HG03520 (cell line): ENCODE measurements at regions not wholly inside any gene's neighbourhood (a gene's known extent, or its start where the extent isn't known, plus 50 kb on each side); places are given as distances from the start of the nearest gene placed in this dataset.

ENCODE experiments used
- ATAC-seq: cut with Tn5 transposase; IDR thresholded peaks from one replicate; pipeline ENCODE4 v1.9.1; 2021; ENCODE audit warnings: mild to moderate bottlenecking, moderate library complexity; ENCODE audit not compliant: unreplicated experiment

DNA sequence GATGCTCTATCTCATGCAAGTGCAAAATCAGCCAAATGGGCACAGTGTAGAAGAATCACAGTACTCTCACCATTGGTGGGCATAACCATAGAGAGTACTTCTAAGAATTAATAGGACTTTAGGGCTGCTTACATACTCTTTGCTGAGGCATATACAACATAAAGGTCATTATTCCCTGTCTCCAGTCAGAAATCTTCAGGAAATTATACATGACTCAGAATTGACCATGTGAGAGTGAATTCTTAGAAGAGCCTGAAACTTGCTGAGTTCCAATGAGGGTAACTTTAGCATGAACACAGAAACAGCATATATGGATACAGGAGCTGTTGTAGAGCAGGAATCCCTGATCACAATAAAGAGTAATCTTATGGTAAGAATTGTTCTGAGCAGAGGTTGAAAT, 498.7 kb downstream of the TENT5A start:
- ATAC-seq, result no peak

GRCh38 chr6:81252231-81252630, 500.2 kb downstream of the TENT5A start:
- ATAC-seq, result no peak

GRCh38 chr6:81246200-81246599, 506.3 kb downstream of the TENT5A start:
- no peak for ATAC-seq

DNA sequence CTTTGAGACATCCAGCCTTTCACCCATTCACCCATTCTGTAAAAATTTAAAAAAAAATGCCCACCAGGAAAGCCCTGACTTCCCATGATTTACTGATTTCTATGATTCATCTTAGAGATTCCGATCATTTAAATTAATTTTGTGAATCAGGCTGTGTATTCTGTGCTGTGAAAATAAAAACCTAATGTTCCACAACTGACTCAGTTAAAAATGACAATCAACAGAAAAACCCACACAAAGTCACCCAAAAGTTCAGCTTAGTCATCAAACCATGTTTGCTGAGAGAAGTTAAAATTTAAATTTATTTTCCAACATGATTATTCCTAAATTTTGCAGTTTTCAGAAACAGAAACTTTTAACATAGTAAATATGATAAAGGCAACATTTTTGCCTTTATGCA, 509.9 kb downstream of the TENT5A start:
- no peak for ATAC-seq

GRCh38 chr6:81241126-81242041, 511.1 kb downstream of the TENT5A start:
- ATAC-seq, result no peak

DNA sequence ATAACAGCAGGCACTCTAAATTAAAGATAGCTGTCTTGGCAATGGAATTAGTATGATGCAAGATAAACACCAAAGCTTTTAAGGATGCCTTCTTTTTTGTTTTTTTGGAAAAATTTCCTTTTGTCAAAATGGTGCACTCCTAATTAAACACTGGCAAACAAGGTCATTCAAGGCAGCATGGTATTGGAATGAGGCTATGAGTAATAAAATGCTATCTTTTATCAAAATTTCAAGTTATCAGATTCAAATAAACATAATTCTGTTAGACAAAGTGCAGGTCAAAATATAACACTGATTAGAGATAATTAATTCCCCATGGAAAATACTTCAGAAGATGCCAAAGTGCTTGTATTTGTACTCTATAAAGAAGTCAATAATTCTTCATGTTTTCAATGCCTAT, 514.1 kb downstream of the TENT5A start:
- ATAC-seq, result no peak

DNA sequence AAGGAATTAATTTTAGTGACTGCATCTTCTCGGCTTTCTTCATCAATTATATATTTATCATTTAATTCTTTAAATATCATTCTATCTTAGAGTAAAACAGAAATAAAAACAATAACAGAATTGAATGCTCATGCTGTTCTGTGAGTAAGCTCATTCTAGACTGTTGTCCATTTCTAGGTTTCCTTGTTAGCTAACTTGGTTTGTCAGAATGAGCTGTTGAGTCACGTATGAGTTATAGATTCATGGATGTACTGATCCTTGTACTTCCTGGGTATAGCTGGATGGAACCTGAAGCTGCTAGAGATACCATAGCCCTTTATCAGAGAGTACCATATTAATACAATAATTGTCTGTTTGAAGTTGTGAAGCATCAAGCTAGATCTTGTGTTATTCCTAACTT, 515.3 kb downstream of the TENT5A start:
- ATAC-seq, result no peak

DNA sequence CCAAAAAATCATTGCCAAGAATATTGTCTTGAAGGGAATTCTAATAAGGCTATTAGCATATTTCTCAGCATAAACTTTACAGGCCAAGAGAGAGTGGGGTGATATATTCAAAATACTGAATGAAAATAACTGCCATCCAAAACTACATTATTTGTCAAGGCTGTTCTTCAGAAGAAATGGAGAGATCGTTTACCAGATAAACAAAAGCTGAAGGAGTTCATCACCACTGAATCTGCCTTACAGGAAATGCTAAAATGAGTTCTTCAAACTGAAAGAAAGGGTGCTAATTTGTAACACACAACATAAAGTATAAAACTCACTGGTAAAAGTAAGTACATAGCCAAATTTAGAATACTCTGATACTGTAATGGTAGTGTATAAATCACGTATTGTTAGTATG, 517.0 kb downstream of the TENT5A start:
- ATAC-seq, result no peak

- no peak for ATAC-seq
Observed at GRCh38 chr6:81233990-81234389, 518.5 kb downstream of the TENT5A start.

- no peak for ATAC-seq
Observed at GRCh38 chr6:81228912-81229555, 523.4 kb downstream of the TENT5A start.

DNA sequence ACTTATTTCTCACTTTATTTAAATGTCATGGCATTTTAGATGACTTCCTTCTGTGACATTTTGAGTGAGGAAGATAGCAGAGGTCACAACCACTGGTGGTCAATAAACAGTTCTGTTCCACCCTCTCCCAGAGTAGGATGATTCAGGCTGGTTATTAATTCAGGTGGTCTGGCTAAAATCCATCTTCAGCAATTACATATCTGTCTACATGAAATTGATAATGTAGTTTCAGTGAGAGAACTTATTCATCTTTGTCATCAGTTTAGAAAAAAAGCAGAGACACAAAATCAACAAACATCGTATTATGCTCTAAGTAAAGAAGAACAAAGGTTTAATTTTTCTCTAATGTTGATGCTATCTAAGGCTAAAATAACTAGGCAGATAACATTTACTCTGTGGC, 525.5 kb downstream of the TENT5A start:
- ATAC-seq, result no peak

DNA sequence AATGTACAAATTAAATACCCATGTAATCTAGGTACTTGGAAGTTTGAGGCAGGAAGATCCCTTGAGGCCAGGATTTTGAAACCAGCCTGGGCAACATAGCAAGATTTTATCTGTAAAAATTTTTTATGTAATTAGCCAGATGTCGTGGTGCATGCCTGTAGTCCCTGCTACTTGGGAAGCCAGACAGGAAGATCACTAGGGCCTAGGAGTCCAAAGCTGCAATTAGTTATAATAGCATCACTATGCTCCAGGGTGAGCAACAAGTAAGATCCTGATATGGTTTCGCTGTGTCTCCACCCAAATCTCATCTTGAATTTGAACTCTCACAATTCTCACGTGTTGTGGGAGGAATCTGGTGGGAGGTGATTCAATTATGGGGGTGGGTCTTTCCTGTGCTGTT, 535.8 kb downstream of the TENT5A start:
- ATAC-seq, result no peak

DNA sequence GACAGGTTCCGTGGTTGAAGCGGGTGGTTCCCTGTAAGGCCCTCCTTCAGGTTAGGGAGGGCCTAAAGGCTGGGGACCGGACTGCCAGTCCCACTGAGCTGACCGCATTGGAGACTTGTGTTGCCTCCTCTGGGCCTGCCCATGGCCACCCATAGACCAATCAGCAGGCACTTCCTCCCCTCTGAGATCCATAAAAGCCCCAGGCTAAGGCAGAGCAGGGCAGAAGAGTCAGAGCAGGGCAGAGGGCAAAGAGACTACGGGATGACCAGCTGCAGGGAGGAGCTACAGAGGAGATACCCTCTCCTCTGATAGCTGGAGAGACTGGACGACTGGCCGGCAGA, 537.4 kb downstream of the TENT5A start:
- no peak for ATAC-seq

DNA sequence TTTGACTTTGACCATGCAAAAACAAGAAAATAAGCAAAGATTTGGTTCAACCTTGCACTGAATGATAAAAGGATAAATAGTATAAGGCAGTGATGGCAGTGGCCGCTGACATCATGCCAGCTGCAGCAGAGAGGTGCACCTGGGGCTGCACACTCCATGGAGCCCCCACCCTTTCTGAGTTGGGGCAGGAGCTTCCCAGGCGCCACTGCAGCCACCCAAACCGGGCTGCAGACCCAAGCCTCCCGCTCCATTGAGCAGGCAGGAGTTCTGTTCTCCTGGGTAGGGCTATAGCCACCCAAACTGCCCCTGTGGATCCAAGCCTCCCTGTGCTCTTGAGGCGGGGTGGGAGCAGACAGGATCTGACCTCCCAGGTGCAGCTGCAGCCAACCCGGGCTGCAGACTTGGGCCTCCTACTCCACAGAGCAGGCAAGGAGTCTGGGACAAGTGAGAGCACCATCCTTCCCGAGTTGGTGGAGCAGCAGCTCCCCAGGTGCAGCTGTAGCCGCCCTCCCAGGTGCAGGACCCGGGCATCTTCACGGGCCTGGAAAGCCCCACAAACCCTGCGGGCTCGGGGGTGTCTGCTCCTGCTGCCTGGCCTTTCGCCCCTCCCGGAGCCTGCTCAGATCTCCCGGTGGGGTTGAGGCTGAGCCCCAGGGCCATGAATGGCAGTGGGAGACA, 537.9 kb downstream of the TENT5A start:
- ATAC-seq, result no peak

DNA sequence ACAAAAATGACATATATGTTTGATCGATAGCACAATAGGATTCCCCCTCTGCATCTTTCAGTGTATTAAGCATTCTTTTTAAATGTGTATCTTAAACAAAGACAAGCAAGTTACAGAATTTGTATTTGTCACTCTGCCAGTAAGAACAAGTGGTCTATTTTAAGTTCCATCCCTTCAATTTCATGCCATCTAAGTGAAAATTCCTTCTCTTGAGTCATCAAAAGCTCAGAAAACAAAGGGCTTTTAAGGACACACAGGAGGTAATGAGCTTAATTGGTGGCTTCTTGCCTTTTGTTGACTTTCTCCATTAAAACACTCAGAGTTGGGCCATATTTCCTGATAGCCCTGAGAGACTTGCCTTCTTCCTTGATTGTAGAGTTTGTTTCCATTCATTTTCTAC, 547.8 kb downstream of the TENT5A start:
- no peak for ATAC-seq

DNA sequence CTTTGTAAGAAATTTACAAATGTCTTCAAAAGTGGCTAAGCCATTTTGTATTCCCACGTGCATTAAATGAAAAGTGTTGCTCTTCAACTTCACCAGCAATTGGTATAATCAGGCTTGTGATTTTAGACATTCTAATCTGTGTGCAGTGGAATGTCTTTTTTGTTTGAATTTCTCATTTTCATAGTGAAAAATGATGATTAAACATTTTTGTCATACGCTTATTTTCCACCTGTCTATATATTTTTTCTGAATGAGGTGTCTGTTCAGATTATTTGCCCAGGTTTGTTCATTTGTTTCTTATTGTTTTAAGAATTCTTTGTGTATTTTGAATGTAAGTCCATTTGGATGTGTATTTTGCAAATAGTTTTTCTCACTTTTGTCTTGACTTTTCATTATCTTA, 558.1 kb downstream of the TENT5A start:
- ATAC-seq, result no peak

DNA sequence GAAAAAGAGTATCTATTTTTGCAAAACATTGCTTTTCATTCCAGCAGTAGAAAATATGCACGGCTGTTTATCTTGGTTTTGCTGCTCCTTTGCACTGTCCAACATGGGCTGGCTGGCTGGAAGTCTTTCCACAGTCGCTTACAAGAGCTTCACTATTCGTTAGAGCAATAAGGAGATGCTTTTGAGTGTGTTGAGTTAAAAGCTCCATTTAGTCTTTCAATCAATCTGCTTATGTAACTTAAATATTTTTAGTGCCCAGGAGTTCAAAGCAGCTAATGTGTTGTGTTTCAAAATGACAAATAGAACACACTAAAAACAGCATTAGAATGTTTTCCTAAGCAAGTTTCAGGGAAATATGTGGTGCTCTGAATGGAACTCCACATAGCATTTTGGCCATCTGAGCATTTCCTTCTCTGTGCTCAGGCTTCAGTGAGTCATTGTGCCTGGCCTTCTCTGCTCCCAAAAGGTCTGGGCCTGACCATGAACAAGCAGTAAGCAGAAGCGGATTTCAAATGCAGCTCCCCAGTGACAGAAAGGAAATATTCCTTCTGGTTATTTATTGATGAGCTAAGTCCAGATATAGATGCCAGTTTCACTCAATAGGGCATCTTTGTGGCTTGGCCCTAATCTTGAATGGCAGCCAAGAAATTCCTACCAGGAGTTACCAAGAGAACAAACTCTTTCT, 580.3 kb downstream of the TENT5A start:
- no peak for ATAC-seq

- ATAC-seq, result no peak
Observed at GRCh38 chr6:81169166-81169565, 583.3 kb downstream of the TENT5A start.

- no peak for ATAC-seq
Observed at GRCh38 chr6:81166770-81167169, 585.7 kb downstream of the TENT5A start.

- no peak for ATAC-seq
Observed at GRCh38 chr6:81158956-81159355, 593.5 kb downstream of the TENT5A start.

- ATAC-seq, result no peak
Observed at GRCh38 chr6:81148751-81149150, 603.7 kb downstream of the TENT5A start.
